Neutrophil (primary cell): ENCODE measurements at regions not wholly inside any gene's neighbourhood (a gene's known extent, or its start where the extent isn't known, plus 50 kb on each side); places are given as distances from the start of the nearest gene placed in this dataset.

ENCODE experiments used
- H3K27ac ChIP-seq: fragments of 200-600 bp; sonication (generic); 2 replicates; pipeline ENCODE4 v1.5.1; 2016; ENCODE audit warnings: mild to moderate bottlenecking, moderate library complexity
- H3K27me3 ChIP-seq: fragments of 200-600 bp; sonication (generic); 2 replicates; pipeline ENCODE4 v1.6.0; 2016; ENCODE audit warnings: mild to moderate bottlenecking
- H3K36me3 ChIP-seq: fragments of 200-600 bp; sonication (generic); 2 replicates; pipeline ENCODE4 v1.5.1; 2017
- H3K4me1 ChIP-seq, 2 experiments: fragments of 200-600 bp in 1 of 2; sonication (generic) in 1 of 2; 1 replicate in 1 of 2; 2 replicates in 1 of 2; pipeline versions ENCODE4 v1.5.1 to v1.6.1; 2013 to 2016; ENCODE audit warnings: low read depth in 1 of 2, low read length in 1 of 2, mild to moderate bottlenecking in 1 of 2, moderate library complexity in 1 of 2; ENCODE audit not compliant: control insufficient read depth in 1 of 2, insufficient read depth in 1 of 2
- H3K4me3 ChIP-seq, 2 experiments: fragments of 200-600 bp in 1 of 2; sonication (generic) in 1 of 2; 1 replicate in 1 of 2; 2 replicates in 1 of 2; pipeline ENCODE4 v1.5.1; 2013 to 2016; ENCODE audit warnings: low read depth in 1 of 2, low read length in 1 of 2, mild to moderate bottlenecking in 1 of 2, moderate library complexity in 1 of 2
- H3K9me3 ChIP-seq: fragments of 200-600 bp; sonication (generic); 2 replicates; pipeline ENCODE4 v1.5.1; 2016
- CTCF ChIP-seq: fragments of 200-600 bp; sonication (generic); IDR thresholded peaks from 2 replicates; pipeline ENCODE4 v1.5.1; 2016; ENCODE audit warnings: antibody characterized with exemption

GRCh38 chrX:122004127-122004526 lies 956.7 kb downstream of the GLUD2 start:
- TF ChIP-seq CTCF = no peak
- Histone ChIP-seq H3K9me3 (no peaks in the 10 kb centered on the region), H3K27me3 (no peaks in the 10 kb centered on the region), H3K4me1 (no peaks in the 10 kb centered on the region), H3K4me3 (no peak overlapping the region), H3K27ac (no peak overlapping the region), H3K36me3 (no peaks in the 10 kb centered on the region)

GRCh38 chrX:122026665-122027064 lies 979.3 kb downstream of the GLUD2 start:
- no peak overlapping the region for H3K27ac ChIP-seq
- H3K36me3 ChIP-seq = no peaks in the 10 kb centered on the region
- no peak overlapping the region for H3K4me3 ChIP-seq
- H3K4me1 ChIP-seq = no peaks in the 10 kb centered on the region
- no peak for TF ChIP-seq CTCF
- no peaks in the 10 kb centered on the region for H3K27me3 ChIP-seq
- no peaks in the 10 kb centered on the region for H3K9me3 ChIP-seq

GRCh38 chrX:122046226-122046625 lies 998.8 kb downstream of the GLUD2 start:
- Histone ChIP-seq H3K36me3 (no peaks in the 10 kb centered on the region), H3K4me1 (no peaks in the 10 kb centered on the region), H3K27me3 (no peaks in the 10 kb centered on the region), H3K4me3 (no peak overlapping the region), H3K27ac (no peak overlapping the region), H3K9me3 (no peaks in the 10 kb centered on the region)
- no peak for TF ChIP-seq CTCF

- H3K9me3 ChIP-seq = no peaks in the 10 kb centered on the region
- H3K36me3 ChIP-seq = no peaks in the 10 kb centered on the region
- H3K27ac ChIP-seq = no peak overlapping the region
- no peaks in the 10 kb centered on the region for H3K4me1 ChIP-seq
- no peak for TF ChIP-seq CTCF
- no peak overlapping the region for H3K4me3 ChIP-seq
- no peaks in the 10 kb centered on the region for H3K27me3 ChIP-seq
Measured at GRCh38 chrX:122046815-122047214, 999.4 kb downstream of the GLUD2 start.

GRCh38 chrX:122047261-122047660 lies 999.9 kb downstream of the GLUD2 start:
- Histone ChIP-seq H3K27ac (no peak overlapping the region), H3K9me3 (no peaks in the 10 kb centered on the region), H3K4me3 (no peak overlapping the region), H3K27me3 (no peaks in the 10 kb centered on the region), H3K4me1 (no peaks in the 10 kb centered on the region), H3K36me3 (no peaks in the 10 kb centered on the region)
- TF ChIP-seq CTCF = no peak

- Histone ChIP-seq H3K4me1 (no peaks in the 10 kb centered on the region), H3K27ac (no peak overlapping the region), H3K27me3 (no peaks in the 10 kb centered on the region), H3K36me3 (no peaks in the 10 kb centered on the region), H3K4me3 (no peak overlapping the region), H3K9me3 (no peaks in the 10 kb centered on the region)
- TF ChIP-seq CTCF = no peak
Measured at GRCh38 chrX:122055460-122055859, 1008.0 kb downstream of the GLUD2 start.
